WTC11 (cell line): ENCODE measurements at regions not wholly inside any gene's neighbourhood (a gene's known extent, or its start where the extent isn't known, plus 50 kb on each side); places are given as distances from the start of the nearest gene placed in this dataset.

ENCODE experiments used
- CTCF ChIP-seq: fragments of 200-600 bp; IDR thresholded peaks from 2 replicates; pipeline ENCODE4 v1.8.0; 2022; ENCODE audit warnings: antibody characterized with exemption
- FOXK1 ChIP-seq: sonication (generic); formaldehyde crosslinking; IDR thresholded peaks from 2 replicates; pipeline ENCODE4 v1.8.0; 2022; ENCODE audit warnings: mild to moderate bottlenecking, moderate library complexity, missing genetic modification reagents
- PREB ChIP-seq: sonication (generic); formaldehyde crosslinking; IDR thresholded peaks from 2 replicates; pipeline ENCODE4 v1.8.1; 2022; ENCODE audit warnings: mild to moderate bottlenecking, missing genetic modification reagents, moderate library complexity, borderline replicate concordance
- RELA ChIP-seq: sonication (generic); formaldehyde crosslinking; IDR thresholded peaks from 2 replicates; pipeline ENCODE4 v1.8.1; 2022; ENCODE audit warnings: missing genetic modification reagents, mild to moderate bottlenecking, borderline replicate concordance
- SMAD4 ChIP-seq: sonication (generic); formaldehyde crosslinking; IDR thresholded peaks from 2 replicates; pipeline ENCODE4 v1.8.0; 2022; ENCODE audit warnings: mild to moderate bottlenecking, missing genetic modification reagents
- SOX15 ChIP-seq: fragments of 250-450 bp; sonication (Bioruptor Pico); IDR thresholded peaks from 2 replicates; pipeline ENCODE4 v1.9.0; 2021; ENCODE audit warnings: mild to moderate bottlenecking
- ZNF121 ChIP-seq: sonication (generic); formaldehyde crosslinking; IDR thresholded peaks from 2 replicates; pipeline ENCODE4 v1.8.0; 2023; ENCODE audit warnings: missing genetic modification reagents

- no peak for TF ChIP-seq FOXK1 (CRISPR knock-in tag)
- TF ChIP-seq CTCF = no peak
- no peak for TF ChIP-seq PREB (CRISPR knock-in tag)
- no peak for TF ChIP-seq ZNF121
- TF ChIP-seq SMAD4 = no peak
- no peak for TF ChIP-seq SOX15 (CRISPR knock-in tag)
- no peak for TF ChIP-seq RELA (CRISPR knock-in tag)
These were observed 138.6 kb downstream of the KCNRG start for GRCh38 chr13:50153876-50154275.
